Right lobe of liver (tissue), 6 donors: ENCODE measurements at regions not wholly inside any gene's neighbourhood (a gene's known extent, or its start where the extent isn't known, plus 50 kb on each side); places are given as distances from the start of the nearest gene placed in this dataset.

Experiments
- ATAC-seq, 4 donors: fragments of 200-7000 bp; cut with Tn5 transposase; one replicate each; pipeline ENCODE4 v1.9.1; 2020; ENCODE audit warnings: mild to moderate bottlenecking in 4 of 4, moderate library complexity in 4 of 4
- DNase-seq, 3 donors: peaks; one replicate each; pipeline ENCODE4 v3.0.0-alpha.2; 2020
- H3K27ac ChIP-seq, 3 donors: fragments of 200-600 bp; one replicate each; pipeline ENCODE4 v1.8.0; 2022
- H3K27me3 ChIP-seq, 2 donors: fragments of 200-600 bp; one replicate each; pipeline ENCODE4 v1.8.0; 2022
- H3K36me3 ChIP-seq, 4 donors: fragments of 200-600 bp; sonication (generic) in 1 of 4; one replicate each; pipeline versions ENCODE4 v1.5.1 to v1.8.0; 2017 to 2022; ENCODE audit warnings: control low read depth in 1 of 4
- H3K4me1 ChIP-seq, 4 donors: fragments of 200-600 bp; sonication (generic) in 1 of 4; one replicate each; pipeline versions ENCODE4 v1.5.1 to v1.8.0; 2017 to 2022; ENCODE audit warnings: control low read depth in 1 of 4
- H3K4me3 ChIP-seq, 3 donors: fragments of 200-600 bp; one replicate each; pipeline ENCODE4 v1.8.0; 2022
- H3K9me3 ChIP-seq, 4 donors: fragments of 200-600 bp; sonication (generic) in 1 of 4; one replicate each; pipeline versions ENCODE4 v1.5.1 to v1.8.0; 2017 to 2022; ENCODE audit warnings: control low read depth in 1 of 4
- CTCF ChIP-seq, 4 donors: fragments of 200-600 bp in 3 of 4; fragments of 450-650 bp in 1 of 4; IDR thresholded peaks; one replicate each; pipeline versions ENCODE4 v1.5.1 to v1.8.0; 2016 to 2022; ENCODE audit warnings: antibody characterized with exemption in 4 of 4, mild to moderate bottlenecking in 2 of 4
- POLR2A ChIP-seq: fragments of 450-650 bp; IDR thresholded peaks from one replicate; pipeline ENCODE4 v1.6.1; 2017; ENCODE audit warnings: antibody characterized with exemption, mild to moderate bottlenecking
- WGBS: methylation state at CpG from one replicate; pipeline ENCODE4 v1.1.6; 2018; ENCODE audit warnings: low coverage, low lambda C conversion rate; ENCODE audit not compliant: insufficient coverage; ENCODE audit errors: missing lambda C conversion rate; 5-methylcytosine and 5-hydroxymethylcytosine counted together
- intact Hi-C, 2 donors: fragments of 100-400 bp; cut with DNase I; formaldehyde crosslinking; loops; one replicate each; pipeline versions ENCODE4 v1.11.2 to v1.14.1; 2022
- donor health status: DM: no; HTN: yes; CAD: no.
- donor health status: DM: no; HTN: no; CAD: no.
- donor health status: DM: no; HTN: no; CAD: no.
- donor health status: DM: no; HTN: yes; CAD: no.
- donor health status: DM: no; HTN: yes; CAD: no.

GRCh38 chr16:65222049-65222448 lies 100.2 kb upstream of the CDH11 start:
- DNase-seq (no peak), ATAC-seq (no peak)
- H3K36me3 ChIP-seq = no peaks in the 10 kb centered on the region
- H3K9me3 ChIP-seq = no peaks in the 10 kb centered on the region
- H3K27ac ChIP-seq = no peak overlapping the region
- intact Hi-C loops = no loop called here
- no peaks in the 10 kb centered on the region for H3K27me3 ChIP-seq
- 14% methylated on average over 1 of the region's 1 CpG for WGBS
- H3K4me3 ChIP-seq = no peak overlapping the region
- H3K4me1 ChIP-seq = no peaks in the 10 kb centered on the region
- no peak for TF ChIP-seq POLR2A
- no peak for TF ChIP-seq CTCF (IDR thresholded peaks at IDR 0.05)

- Histone ChIP-seq H3K4me3 (no peak overlapping the region), H3K4me1 (no peaks in the 10 kb centered on the region), H3K36me3 (no peaks in the 10 kb centered on the region), H3K9me3 (no peaks in the 10 kb centered on the region), H3K27ac (no peak overlapping the region), H3K27me3 (no peaks in the 10 kb centered on the region)
- no peak for ATAC-seq
- 75% methylated on average over 1 of the region's 1 CpG for whole genome bisulfite sequencing
- intact Hi-C loops = no loop called here
- DNase-seq = no peak
- no peak for TF ChIP-seq POLR2A
- no peak for TF ChIP-seq CTCF (IDR thresholded peaks at IDR 0.05)
These were observed 97.9 kb upstream of the CDH11 start for GRCh38 chr16:65219786-65220185.

- no peak for TF ChIP-seq CTCF (IDR thresholded peaks at IDR 0.05)
- no peak for TF ChIP-seq POLR2A
- no peak overlapping the region for H3K27ac ChIP-seq
- H3K36me3 ChIP-seq = no peaks in the 10 kb centered on the region
- ATAC-seq (no peak), DNase-seq (no peak)
- 38% methylated on average over 3 of the region's 3 CpGs for WGBS
- no peaks in the 10 kb centered on the region for H3K9me3 ChIP-seq
- intact Hi-C loops = no loop called here
- no peaks in the 10 kb centered on the region for H3K4me1 ChIP-seq
- no peak overlapping the region for H3K4me3 ChIP-seq
- no peaks in the 10 kb centered on the region for H3K27me3 ChIP-seq
These were observed 96.5 kb upstream of the CDH11 start for GRCh38 chr16:65218348-65218747.

- intact Hi-C loops = no loop called here
- Histone ChIP-seq H3K9me3 (no peaks in the 10 kb centered on the region), H3K36me3 (no peaks in the 10 kb centered on the region), H3K4me3 (no peak overlapping the region), H3K27me3 (no peaks in the 10 kb centered on the region), H3K27ac (no peak overlapping the region), H3K4me1 (no peaks in the 10 kb centered on the region)
- DNase-seq (no peak), ATAC-seq (no peak)
- 39% methylated on average over 4 of the region's 4 CpGs for WGBS
- TF ChIP-seq CTCF (IDR thresholded peaks at IDR 0.05) = no peak
- TF ChIP-seq POLR2A = no peak
These were observed 92.2 kb upstream of the CDH11 start for GRCh38 chr16:65213866-65214595.

GRCh38 chr16:65212791-65213190 lies 90.9 kb upstream of the CDH11 start:
- Histone ChIP-seq H3K27me3 (no peaks in the 10 kb centered on the region), H3K4me1 (no peaks in the 10 kb centered on the region), H3K36me3 (no peaks in the 10 kb centered on the region), H3K4me3 (no peak overlapping the region), H3K27ac (no peak overlapping the region), H3K9me3 (no peaks in the 10 kb centered on the region)
- intact Hi-C loops = no loop called here
- no peak for DNase-seq
- WGBS = 41% methylated on average over 5 of the region's 5 CpGs
- TF ChIP-seq CTCF (IDR thresholded peaks at IDR 0.05) (no peak), POLR2A (no peak)
- ATAC-seq = no peak
